AG20443 (cell line): ENCODE measurements at regions not wholly inside any gene's neighbourhood (a gene's known extent, or its start where the extent isn't known, plus 50 kb on each side); places are given as distances from the start of the nearest gene placed in this dataset.

Source experiments
- DNase-seq: peaks from one replicate; pipeline ENCODE4 v3.0.0; 2012; ENCODE audit warnings: low spot score, mixed read lengths

- DNase-seq: no peak
Measured at GRCh38 chr11:19368726-19369375, 128.1 kb upstream of the E2F8 start.

GRCh38 chr11:19366992-19367709, 126.4 kb upstream of the E2F8 start:
- DNase-seq: peak; percentile 61

- DNase-seq: no peak
Measured at GRCh38 chr11:19365743-19366410, 125.1 kb upstream of the E2F8 start.

- DNase-seq: peak; percentile 65
Measured at GRCh38 chr11:19359221-19360000, 118.7 kb upstream of the E2F8 start.

- DNase-seq: no peak
Measured at GRCh38 chr11:19357943-19358342, 117.2 kb upstream of the E2F8 start.

GRCh38 chr11:19355601-19356000, 114.9 kb upstream of the E2F8 start:
- DNase-seq: no peak

GRCh38 chr11:19353287-19353850, 112.6 kb upstream of the E2F8 start:
- no peak for DNase-seq

- DNase-seq: no peak
Measured at GRCh38 chr11:19352771-19353160, 112.0 kb upstream of the E2F8 start.

GRCh38 chr11:19352072-19352770, 111.5 kb upstream of the E2F8 start:
- DNase-seq: no peak

GRCh38 chr11:19351426-19351825, 110.7 kb upstream of the E2F8 start:
- DNase-seq: no peak

GRCh38 chr11:19350160-19350559, 109.4 kb upstream of the E2F8 start:
- DNase-seq: no peak

GRCh38 chr11:19349340-19350025, 108.7 kb upstream of the E2F8 start:
- DNase-seq: no peak

- DNase-seq: no peak
Measured at GRCh38 chr11:19347911-19348310, 107.2 kb upstream of the E2F8 start.

GRCh38 chr11:19345848-19346681, 105.3 kb upstream of the E2F8 start:
- DNase-seq: peak; percentile 65

- peak; percentile 69 for DNase-seq
Measured at GRCh38 chr11:19345519-19345847, 104.7 kb upstream of the E2F8 start.

GRCh38 chr11:19344661-19345518, 104.1 kb upstream of the E2F8 start:
- peak; percentile 94 for DNase-seq

- no peak for DNase-seq
Measured at GRCh38 chr11:19342036-19342435, 101.3 kb upstream of the E2F8 start.

- DNase-seq: no peak
Measured at GRCh38 chr11:19338375-19338774, 97.6 kb upstream of the E2F8 start.

GRCh38 chr11:19337779-19338178, 97.0 kb upstream of the E2F8 start:
- no peak for DNase-seq
